ENCODE measurements at regions not wholly inside any gene's neighbourhood (a gene's known extent, or its start where the extent isn't known, plus 50 kb on each side); places are given as distances from the start of the nearest gene placed in this dataset.

DNA sequence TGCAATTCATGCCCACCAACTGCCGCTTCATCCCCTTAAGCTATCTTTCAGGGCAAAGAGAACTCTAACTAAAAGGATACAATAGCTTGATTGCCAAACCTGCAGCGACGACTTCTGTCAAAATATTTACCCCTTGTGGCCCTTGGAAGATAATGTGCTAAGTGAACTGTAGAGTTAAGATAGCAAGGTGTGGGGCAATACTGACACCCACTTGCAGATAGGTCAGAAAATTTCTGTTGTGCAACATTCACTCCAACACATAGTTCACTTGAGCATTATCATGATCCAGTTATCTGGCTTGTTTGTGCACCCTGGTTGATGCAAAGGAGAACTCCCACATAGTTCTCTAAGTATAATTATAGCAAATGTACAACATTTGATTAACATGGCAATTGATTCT lies 55.6 kb downstream of the RHOXF2B start:
- TF ChIP-seq, protein P1, sequence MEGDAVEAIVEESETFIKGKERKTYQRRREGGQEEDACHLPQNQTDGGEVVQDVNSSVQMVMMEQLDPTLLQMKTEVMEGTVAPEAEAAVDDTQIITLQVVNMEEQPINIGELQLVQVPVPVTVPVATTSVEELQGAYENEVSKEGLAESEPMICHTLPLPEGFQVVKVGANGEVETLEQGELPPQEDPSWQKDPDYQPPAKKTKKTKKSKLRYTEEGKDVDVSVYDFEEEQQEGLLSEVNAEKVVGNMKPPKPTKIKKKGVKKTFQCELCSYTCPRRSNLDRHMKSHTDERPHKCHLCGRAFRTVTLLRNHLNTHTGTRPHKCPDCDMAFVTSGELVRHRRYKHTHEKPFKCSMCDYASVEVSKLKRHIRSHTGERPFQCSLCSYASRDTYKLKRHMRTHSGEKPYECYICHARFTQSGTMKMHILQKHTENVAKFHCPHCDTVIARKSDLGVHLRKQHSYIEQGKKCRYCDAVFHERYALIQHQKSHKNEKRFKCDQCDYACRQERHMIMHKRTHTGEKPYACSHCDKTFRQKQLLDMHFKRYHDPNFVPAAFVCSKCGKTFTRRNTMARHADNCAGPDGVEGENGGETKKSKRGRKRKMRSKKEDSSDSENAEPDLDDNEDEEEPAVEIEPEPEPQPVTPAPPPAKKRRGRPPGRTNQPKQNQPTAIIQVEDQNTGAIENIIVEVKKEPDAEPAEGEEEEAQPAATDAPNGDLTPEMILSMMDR (conservative IDR thresholded peaks at IDR 0.05; ENCODE audit: low read depth, low read length), result no peak
- TF ChIP-seq EZH2 (IDR thresholded peaks at IDR 0.05; ENCODE audit: borderline replicate concordance, low read depth, low read length, poor library complexity, severe bottlenecking), result no peak
- BruUV-seq (replicated peaks), result no TSS peak
- POLR2A ChIA-PET (ENCODE audit: low non-redundant PET), result no interaction called here

DNA sequence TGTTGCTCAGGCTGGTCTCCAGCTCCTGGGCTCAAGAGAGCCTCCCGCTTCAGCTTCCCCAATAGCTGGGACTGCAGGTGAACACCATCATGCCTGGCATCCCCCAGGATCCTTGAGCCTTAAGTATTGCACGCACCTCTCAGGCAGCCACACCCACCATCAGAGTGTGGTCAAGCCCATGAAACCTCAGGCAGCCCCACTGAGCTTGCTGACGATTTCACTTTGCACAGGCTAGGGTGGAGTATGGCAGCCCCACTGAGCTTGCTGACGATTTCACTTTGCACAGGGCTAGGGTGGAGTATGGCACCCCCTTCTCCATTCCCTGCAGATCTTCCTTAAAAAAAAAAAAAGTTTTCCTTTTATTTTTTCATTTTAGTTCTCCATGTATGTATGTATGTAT lies 57.2 kb downstream of the RHOXF2B start:
- BruUV-seq (replicated peaks), result no TSS peak
- H3K36me3 ChIP-seq (ENCODE audit: insufficient read depth, low read length, poor library complexity, severe bottlenecking), result no peaks in the 10 kb centered on the region
- intact Hi-C loops (cut with micrococcal nuclease; ENCODE audit: unreplicated experiment), result no loop called here
- H3K27me3 ChIP-seq (replicated peaks; ENCODE audit: insufficient read depth, low read depth, low read length, poor library complexity), result peaks cover 41% of the 10 kb centered on the region
- H3K4me3 ChIP-seq (ENCODE audit: low read depth, low read length, poor library complexity, severe bottlenecking), result no peak overlapping the region
- TF ChIP-seq, protein P1 (conservative IDR thresholded peaks at IDR 0.05; ENCODE audit: low read depth, low read length), result no peak
- TF ChIP-seq EZH2 (IDR thresholded peaks at IDR 0.05; ENCODE audit: borderline replicate concordance, low read depth, low read length, poor library complexity, severe bottlenecking), result no peak
- no peaks in the 10 kb centered on the region for H3K9me3 ChIP-seq (ENCODE audit: low read depth, low read length, poor library complexity, severe bottlenecking)
- H3K27ac ChIP-seq (ENCODE audit: low read depth, low read length, poor library complexity, severe bottlenecking), result no peak overlapping the region
- no peaks in the 10 kb centered on the region for H3K4me1 ChIP-seq (ENCODE audit: insufficient read depth, low read length, poor library complexity, severe bottlenecking)
- ChIA-PET POLR2A (ENCODE audit: low non-redundant PET) (no interaction called here), CTCF (no interaction called here)
- DNase-seq (ENCODE audit: low spot score), result no peak

More for the DNA sequence above, 55.6 kb downstream of the RHOXF2B start:
- Histone ChIP-seq H3K4me3 (ENCODE audit: low read depth, low read length, poor library complexity, severe bottlenecking) (no peak overlapping the region), H3K27me3 (replicated peaks; ENCODE audit: insufficient read depth, low read depth, low read length, poor library complexity) (peaks cover 25% of the 10 kb centered on the region), H3K27ac (ENCODE audit: low read depth, low read length, poor library complexity, severe bottlenecking) (no peak overlapping the region), H3K36me3 (ENCODE audit: insufficient read depth, low read length, poor library complexity, severe bottlenecking) (no peaks in the 10 kb centered on the region), H3K9me3 (ENCODE audit: low read depth, low read length, poor library complexity, severe bottlenecking) (no peaks in the 10 kb centered on the region), H3K4me1 (ENCODE audit: insufficient read depth, low read length, poor library complexity, severe bottlenecking) (no peaks in the 10 kb centered on the region)
- DNase-seq (ENCODE audit: low spot score), result no peak
- intact Hi-C loops (cut with micrococcal nuclease; ENCODE audit: unreplicated experiment), result no loop called here
- CTCF ChIA-PET, result no interaction called here

DNA sequence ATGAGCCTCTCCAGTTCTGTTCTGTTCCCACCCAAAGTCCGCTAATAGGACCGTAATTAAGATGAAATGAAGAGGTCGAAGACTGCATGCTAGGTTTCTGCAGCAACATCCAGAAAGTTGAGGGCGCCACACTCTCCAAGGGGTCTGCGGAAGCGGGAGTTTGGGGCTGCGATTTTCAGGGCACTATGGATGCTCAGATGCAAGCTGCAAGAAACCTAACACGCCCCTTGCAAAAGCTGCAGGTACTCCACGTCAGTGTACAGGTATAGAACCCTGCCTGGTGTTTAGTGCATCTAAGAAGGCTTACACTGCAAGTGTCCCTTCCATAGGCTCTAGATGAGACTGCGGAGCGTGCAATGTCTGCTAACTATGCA lies 61.4 kb downstream of the RHOXF2B start:
- TF ChIP-seq, protein P1 (conservative IDR thresholded peaks at IDR 0.05; ENCODE audit: low read depth, low read length), result no peak
- TF ChIP-seq EZH2 (IDR thresholded peaks at IDR 0.05; ENCODE audit: borderline replicate concordance, low read depth, low read length, poor library complexity, severe bottlenecking), result peak; percentile 19
- H3K4me1 ChIP-seq (ENCODE audit: insufficient read depth, low read length, poor library complexity, severe bottlenecking), result no peaks in the 10 kb centered on the region
- ChIA-PET CTCF (no interaction called here), POLR2A (ENCODE audit: low non-redundant PET) (no interaction called here)
- no TSS peak for BruUV-seq (replicated peaks)
- H3K9me3 ChIP-seq (ENCODE audit: low read depth, low read length, poor library complexity, severe bottlenecking), result no peaks in the 10 kb centered on the region
- no peak for DNase-seq (ENCODE audit: low spot score)
- H3K27me3 ChIP-seq (replicated peaks; ENCODE audit: insufficient read depth, low read depth, low read length, poor library complexity), result peaks cover 51% of the 10 kb centered on the region
- intact Hi-C loops (cut with micrococcal nuclease; ENCODE audit: unreplicated experiment), result no loop called here
- H3K36me3 ChIP-seq (ENCODE audit: insufficient read depth, low read length, poor library complexity, severe bottlenecking), result no peaks in the 10 kb centered on the region
- no peak overlapping the region for H3K27ac ChIP-seq (ENCODE audit: low read depth, low read length, poor library complexity, severe bottlenecking)
- no peak overlapping the region for H3K4me3 ChIP-seq (ENCODE audit: low read depth, low read length, poor library complexity, severe bottlenecking)

All from A673 (cell line).